Activated T-helper 2 cell treated with anti-CD3 and anti-CD28 coated beads, Interferon-gamma antibody, Interleukin-2, Interleukin-4, amounts not matched to agents 10 μg/mL and 5 μg/mL and 100 μg/mL, durations not matched to agents 14 hours and 24 hours and 36 hours (primary cell): ENCODE measurements at regions not wholly inside any gene's neighbourhood (a gene's known extent, or its start where the extent isn't known, plus 50 kb on each side); places are given as distances from the start of the nearest gene placed in this dataset.
"Not testable (repeated sequence)": the region's sequence is repeated elsewhere in the genome, so short reads cannot be mapped to it uniquely, and the experiment has no call there.

Experiments used
- DNase-seq: peaks from one replicate; pipeline ENCODE4 v3.0.0; 2021; ENCODE audit warnings: low spot score
- H3K27ac Mint-ChIP-seq: one replicate; pipeline ENCODE4 v1.8.0; 2021; ENCODE audit warnings: mixed read lengths
- H3K27me3 Mint-ChIP-seq: one replicate; pipeline ENCODE4 v1.8.0; 2021; ENCODE audit warnings: low read depth, mixed read lengths
- H3K36me3 Mint-ChIP-seq: one replicate; pipeline ENCODE4 v1.8.0; 2021; ENCODE audit warnings: low read depth, mixed read lengths
- H3K4me1 Mint-ChIP-seq: one replicate; pipeline ENCODE4 v1.8.0; 2021; ENCODE audit warnings: low read depth, mixed read lengths
- H3K4me3 Mint-ChIP-seq: one replicate; pipeline ENCODE4 v1.8.0; 2021; ENCODE audit warnings: low read depth, mild to moderate bottlenecking, moderate library complexity, mixed read lengths
- H3K9me3 Mint-ChIP-seq: one replicate; pipeline ENCODE4 v1.8.0; 2021; ENCODE audit warnings: mixed read lengths
- intact Hi-C: fragments of 100-400 bp; cut with micrococcal nuclease; formaldehyde crosslinking; loops from one replicate; pipeline ENCODE4 v1.15.1; 2023

GRCh38 chr2:57698392-57698791, 348.2 kb upstream of the VRK2 start:
- Mint-ChIP-seq H3K4me1 (no peaks in the 10 kb centered on the region), H3K9me3 (no peaks in the 10 kb centered on the region), H3K4me3 (no peak overlapping the region), H3K27me3 (no peaks in the 10 kb centered on the region), H3K36me3 (no peaks in the 10 kb centered on the region), H3K27ac (no peak overlapping the region)
- no peak for DNase-seq
- intact Hi-C loops = no loop called here

DNA sequence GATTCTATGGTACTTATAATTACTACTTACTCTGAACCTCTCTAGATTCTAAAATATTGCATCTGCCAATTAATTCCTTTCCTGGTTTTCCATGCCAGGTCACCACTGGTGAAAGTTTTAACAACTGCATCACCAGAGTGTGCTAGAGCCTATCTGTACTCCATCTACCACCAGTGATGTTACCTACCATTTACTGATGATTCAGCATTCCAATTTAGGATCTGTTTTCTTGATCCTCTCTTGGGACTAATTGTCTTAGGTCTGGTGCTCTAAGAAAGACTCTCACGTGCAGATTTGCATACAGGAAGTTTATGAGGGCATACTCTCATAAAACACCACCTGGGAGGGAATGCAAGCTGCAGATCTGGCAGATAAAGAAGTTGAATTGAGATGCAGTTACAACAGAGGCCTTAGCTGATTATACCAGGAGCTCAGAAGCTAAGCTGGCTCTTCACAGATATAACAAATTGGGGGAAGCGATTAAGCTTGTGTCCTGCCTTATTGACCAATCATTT, 347.6 kb upstream of the VRK2 start:
- intact Hi-C loops = no loop called here
- H3K9me3 Mint-ChIP-seq = no peaks in the 10 kb centered on the region

GRCh38 chr2:57701391-57701791, 345.2 kb upstream of the VRK2 start:
- Mint-ChIP-seq H3K4me3 (no peak overlapping the region), H3K27me3 (no peaks in the 10 kb centered on the region), H3K27ac (no peak overlapping the region), H3K9me3 (no peaks in the 10 kb centered on the region), H3K4me1 (no peaks in the 10 kb centered on the region), H3K36me3 (no peaks in the 10 kb centered on the region)
- intact Hi-C loops = no loop called here
- DNase-seq = no peak

More for the DNA sequence above, 347.6 kb upstream of the VRK2 start:
- Mint-ChIP-seq H3K36me3 (no peaks in the 10 kb centered on the region), H3K27me3 (no peaks in the 10 kb centered on the region), H3K4me3 (no peak overlapping the region), H3K4me1 (no peaks in the 10 kb centered on the region), H3K27ac (no peak overlapping the region)
- DNase-seq = no peak

- Mint-ChIP-seq H3K27ac (no peak overlapping the region), H3K27me3 (no peaks in the 10 kb centered on the region), H3K36me3 (no peaks in the 10 kb centered on the region), H3K9me3 (no peaks in the 10 kb centered on the region), H3K4me1 (no peaks in the 10 kb centered on the region), H3K4me3 (no peak overlapping the region)
- intact Hi-C loops = no loop called here
- DNase-seq = no peak
These were observed 343.2 kb upstream of the VRK2 start for GRCh38 chr2:57703407-57703806.

DNA sequence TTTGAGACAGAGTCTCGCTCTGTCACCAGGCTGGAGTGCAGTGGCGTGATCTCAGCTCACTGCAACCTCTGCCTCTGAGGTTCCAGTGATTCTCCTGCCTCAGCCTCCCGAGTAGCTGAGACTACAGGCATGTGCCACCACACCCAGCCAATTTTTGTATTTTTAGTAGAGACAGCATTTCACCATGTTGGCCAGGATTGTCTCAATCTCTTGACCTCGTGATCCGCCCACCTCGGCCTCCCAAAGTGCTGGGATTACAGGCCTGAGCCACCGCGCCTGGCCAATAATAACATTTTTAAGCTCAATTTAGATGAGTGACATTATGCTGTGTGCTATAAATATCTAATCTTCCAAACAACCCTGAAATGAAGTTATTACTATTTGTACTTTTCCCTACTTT, 338.8 kb upstream of the VRK2 start:
- H3K27me3 Mint-ChIP-seq, H3K36me3 Mint-ChIP-seq, H3K4me1 Mint-ChIP-seq, intact Hi-C loops, H3K4me3 Mint-ChIP-seq, DNase-seq, H3K27ac Mint-ChIP-seq, H3K9me3 Mint-ChIP-seq: not testable (repeated sequence)

GRCh38 chr2:57711991-57712390, 334.6 kb upstream of the VRK2 start:
- DNase-seq = no peak
- intact Hi-C loops = no loop called here
- no peak overlapping the region for H3K27ac Mint-ChIP-seq
- no peaks in the 10 kb centered on the region for H3K36me3 Mint-ChIP-seq
- no peaks in the 10 kb centered on the region for H3K27me3 Mint-ChIP-seq
- no peaks in the 10 kb centered on the region for H3K4me1 Mint-ChIP-seq
- H3K4me3 Mint-ChIP-seq = no peak overlapping the region
- no peaks in the 10 kb centered on the region for H3K9me3 Mint-ChIP-seq

DNA sequence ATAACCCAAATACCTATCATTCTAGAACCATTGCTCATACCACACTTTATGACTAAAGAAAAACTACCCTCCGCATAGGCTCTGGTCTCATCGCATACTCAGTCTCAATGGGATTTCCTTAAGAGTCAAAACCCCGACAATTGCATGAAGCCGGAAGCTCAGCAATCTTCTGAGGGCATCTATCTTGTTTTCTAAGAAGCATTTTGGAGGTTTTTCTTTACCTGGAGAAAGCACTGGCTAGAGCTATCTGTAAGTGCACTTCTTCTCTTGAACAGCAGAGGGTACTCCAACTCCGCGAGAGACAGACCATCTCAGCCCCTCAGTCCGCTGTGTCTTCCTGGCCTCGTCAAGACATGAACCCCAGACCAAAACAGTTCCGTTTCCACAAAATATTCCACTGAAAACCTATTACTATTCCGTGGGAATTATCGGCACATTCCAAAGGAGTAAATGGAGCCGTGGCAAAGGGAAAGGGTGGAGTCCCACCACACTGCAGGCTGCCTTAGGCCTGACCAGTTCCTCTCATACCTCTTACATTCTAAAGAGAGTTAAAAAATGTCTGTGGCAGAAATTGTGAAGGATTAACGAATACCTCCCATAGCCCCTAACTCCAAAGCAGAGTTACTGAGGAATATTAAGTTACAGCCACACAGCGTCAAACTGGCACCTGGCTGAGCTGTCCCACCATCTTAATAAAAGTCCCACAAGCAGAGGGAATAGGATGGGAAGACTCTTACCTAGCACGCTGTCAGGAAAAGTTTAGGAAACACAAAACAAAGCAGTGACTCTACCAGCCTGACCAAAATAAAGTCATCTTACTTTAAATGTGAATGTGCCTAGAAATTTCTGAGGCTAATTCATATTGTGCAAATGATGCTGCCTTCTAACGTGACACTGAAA, 325.6 kb upstream of the VRK2 start:
- H3K27me3 Mint-ChIP-seq = no peaks in the 10 kb centered on the region
- no peaks in the 10 kb centered on the region for H3K9me3 Mint-ChIP-seq
- intact Hi-C loops = no loop called here
- H3K36me3 Mint-ChIP-seq = no peaks in the 10 kb centered on the region
- peak; percentile 11 for DNase-seq
- peaks cover 2% of the 10 kb centered on the region for H3K4me1 Mint-ChIP-seq
- H3K4me3 Mint-ChIP-seq = no peak overlapping the region
- H3K27ac Mint-ChIP-seq = no peak overlapping the region

DNA sequence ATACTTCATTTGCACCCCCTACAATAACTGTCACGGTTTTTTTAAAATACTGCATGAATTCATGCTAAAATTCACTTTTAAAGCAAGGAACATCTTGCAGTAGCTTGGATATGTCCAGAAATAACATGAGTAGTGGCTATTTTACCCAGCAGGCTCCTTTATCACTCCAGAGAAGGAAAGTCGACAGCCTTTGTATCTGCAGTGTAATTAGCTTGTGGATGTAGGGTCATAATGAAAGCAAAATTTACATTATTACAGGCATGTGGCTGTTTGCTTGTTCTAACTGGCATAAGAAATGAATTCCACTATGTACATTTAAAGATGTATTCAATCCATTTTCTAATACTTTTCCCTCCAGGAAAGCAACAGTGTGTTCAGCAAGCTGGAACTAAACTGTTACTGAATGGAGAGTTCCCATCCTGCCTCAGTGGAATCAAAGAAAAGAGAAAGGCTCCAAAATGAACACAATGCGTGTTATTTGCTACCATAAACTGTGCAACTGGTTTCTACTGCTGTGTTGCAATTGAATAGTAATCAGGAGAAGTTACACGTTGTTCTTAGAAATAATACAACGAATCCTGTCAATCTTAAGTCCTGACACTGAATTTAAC, 321.2 kb upstream of the VRK2 start:
- DNase-seq = no peak
- Mint-ChIP-seq H3K4me1 (peaks cover 2% of the 10 kb centered on the region), H3K9me3 (no peaks in the 10 kb centered on the region)

DNA sequence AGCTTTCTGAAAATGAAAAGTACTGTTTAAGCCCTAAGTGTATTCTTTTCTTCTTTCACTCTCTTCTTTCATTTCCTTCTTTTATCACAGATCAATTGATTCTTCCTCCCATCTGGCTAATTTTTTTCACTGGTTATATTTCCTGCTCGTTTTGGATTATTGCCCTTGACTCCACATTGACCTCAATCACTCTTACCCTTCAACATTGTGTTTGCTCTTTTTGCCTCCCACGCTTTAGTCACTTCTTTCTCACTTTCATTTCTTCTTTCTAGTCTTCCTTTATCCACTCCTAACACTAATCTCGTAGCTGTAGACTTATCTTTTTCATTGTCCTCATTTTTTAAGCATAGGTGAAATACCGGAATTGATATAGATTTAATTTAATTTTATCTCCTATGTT, 320.3 kb upstream of the VRK2 start:
- no peaks in the 10 kb centered on the region for H3K9me3 Mint-ChIP-seq
- no peak overlapping the region for H3K4me3 Mint-ChIP-seq
- no peak for DNase-seq
- H3K27ac Mint-ChIP-seq = no peak overlapping the region
- no peaks in the 10 kb centered on the region for H3K36me3 Mint-ChIP-seq
- intact Hi-C loops = no loop called here
- H3K27me3 Mint-ChIP-seq = no peaks in the 10 kb centered on the region
- H3K4me1 Mint-ChIP-seq = no peaks in the 10 kb centered on the region

More for the DNA sequence above, 321.2 kb upstream of the VRK2 start:
- no peaks in the 10 kb centered on the region for H3K27me3 Mint-ChIP-seq
- H3K27ac Mint-ChIP-seq = no peak overlapping the region
- no peaks in the 10 kb centered on the region for H3K36me3 Mint-ChIP-seq
- intact Hi-C loops = no loop called here
- no peak overlapping the region for H3K4me3 Mint-ChIP-seq

DNA sequence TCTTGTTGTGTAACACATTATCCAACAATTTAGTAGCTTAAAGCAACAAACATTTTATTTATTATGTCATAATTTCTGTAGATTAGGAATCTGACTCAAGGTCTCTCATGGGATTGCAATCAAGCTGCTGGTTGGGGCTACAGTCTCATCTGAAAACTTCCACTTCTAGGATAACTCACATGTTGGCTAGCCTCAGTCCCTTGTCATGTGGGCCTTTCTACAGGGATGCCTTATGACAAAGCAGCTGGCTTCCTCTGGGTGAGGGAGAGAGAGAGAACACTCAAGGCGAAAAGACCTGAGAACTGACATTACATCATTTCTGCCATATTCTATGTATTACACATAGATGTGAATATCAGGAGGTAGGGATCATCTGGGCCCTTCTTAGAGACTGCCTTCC, 317.9 kb upstream of the VRK2 start:
- no peaks in the 10 kb centered on the region for H3K36me3 Mint-ChIP-seq
- no peaks in the 10 kb centered on the region for H3K9me3 Mint-ChIP-seq
- no peaks in the 10 kb centered on the region for H3K4me1 Mint-ChIP-seq

DNA sequence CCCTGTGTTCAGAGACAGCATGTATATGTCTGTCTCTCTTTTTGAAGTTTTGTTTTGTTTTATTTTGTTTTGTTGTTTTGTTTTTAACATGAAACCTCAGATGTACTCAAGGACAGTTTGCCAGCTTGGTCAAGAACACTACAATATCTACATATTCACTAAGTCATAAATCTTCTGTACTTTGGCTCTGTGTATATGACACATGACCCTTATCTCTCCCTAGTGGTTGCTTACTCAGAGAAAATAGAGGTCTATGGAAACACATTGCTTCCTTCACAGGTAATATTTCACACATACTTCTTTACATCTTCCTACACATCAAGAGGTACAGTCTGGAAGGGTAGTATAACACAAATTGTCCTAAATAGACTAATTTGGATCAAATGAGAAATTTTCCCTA, 312.6 kb upstream of the VRK2 start:
- no peak overlapping the region for H3K4me3 Mint-ChIP-seq
- no peaks in the 10 kb centered on the region for H3K36me3 Mint-ChIP-seq
- no peaks in the 10 kb centered on the region for H3K4me1 Mint-ChIP-seq
- intact Hi-C loops = no loop called here
- no peaks in the 10 kb centered on the region for H3K9me3 Mint-ChIP-seq
- H3K27ac Mint-ChIP-seq = no peak overlapping the region
- no peaks in the 10 kb centered on the region for H3K27me3 Mint-ChIP-seq
- DNase-seq = no peak

More for the DNA sequence above, 317.9 kb upstream of the VRK2 start:
- H3K27me3 Mint-ChIP-seq = no peaks in the 10 kb centered on the region
- intact Hi-C loops = no loop called here
- DNase-seq = no peak
- H3K4me3 Mint-ChIP-seq = no peak overlapping the region
- no peak overlapping the region for H3K27ac Mint-ChIP-seq

DNA sequence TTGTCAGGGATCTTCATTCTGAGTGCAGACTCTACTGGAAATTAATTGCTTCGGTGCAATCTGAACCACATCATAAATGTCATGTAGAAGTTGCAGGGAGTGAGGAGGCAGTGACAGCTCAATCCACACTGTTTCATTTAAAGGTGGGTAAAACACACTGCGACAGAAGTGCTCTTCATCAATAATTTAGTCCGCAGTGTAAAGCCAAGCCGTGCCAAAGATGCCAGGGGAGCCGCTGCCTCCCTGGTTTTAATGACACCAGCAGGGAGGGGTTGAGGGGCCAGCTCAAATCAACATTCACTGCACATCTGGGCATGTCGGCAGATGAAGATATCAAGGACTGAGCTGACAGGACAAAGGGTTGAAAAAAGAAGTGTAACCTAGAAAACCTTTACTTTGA, 305.7 kb upstream of the VRK2 start:
- Mint-ChIP-seq H3K27me3 (no peaks in the 10 kb centered on the region), H3K36me3 (no peaks in the 10 kb centered on the region), H3K27ac (no peak overlapping the region), H3K4me3 (no peak overlapping the region), H3K9me3 (no peaks in the 10 kb centered on the region), H3K4me1 (no peaks in the 10 kb centered on the region)
- no peak for DNase-seq
- intact Hi-C loops = no loop called here

DNA sequence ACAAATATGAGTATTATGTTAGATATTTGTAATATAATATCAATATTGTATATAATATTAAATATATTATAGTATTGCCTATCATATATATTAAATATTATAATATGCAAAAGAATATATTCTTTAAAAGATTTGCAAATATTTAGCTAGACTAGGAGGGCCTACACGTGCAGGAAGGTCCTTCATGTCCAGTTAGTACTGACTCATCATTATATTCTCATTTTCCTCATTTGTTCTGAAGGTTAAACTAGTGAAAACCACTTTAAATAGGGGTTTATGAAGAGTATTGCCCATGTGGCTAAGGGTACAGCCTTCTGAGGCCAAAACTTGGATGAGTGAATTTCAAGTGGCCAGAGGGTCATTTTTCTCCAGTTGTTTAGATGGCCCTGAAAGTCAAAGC, 293.0 kb upstream of the VRK2 start:
- H3K27ac Mint-ChIP-seq = no peak overlapping the region
- intact Hi-C loops = no loop called here
- no peaks in the 10 kb centered on the region for H3K4me1 Mint-ChIP-seq
- H3K36me3 Mint-ChIP-seq = no peaks in the 10 kb centered on the region
- no peaks in the 10 kb centered on the region for H3K27me3 Mint-ChIP-seq
- H3K4me3 Mint-ChIP-seq = no peak overlapping the region
- no peaks in the 10 kb centered on the region for H3K9me3 Mint-ChIP-seq
- no peak for DNase-seq
